Activated CD4-positive, CD25-positive, alpha-beta regulatory T cell (primary cell): ENCODE measurements at regions not wholly inside any gene's neighbourhood (a gene's known extent, or its start where the extent isn't known, plus 50 kb on each side); places are given as distances from the start of the nearest gene placed in this dataset.

Experiments used
- DNase-seq, 4 experiments: peaks; one replicate each; lab custom pipeline; 2025; lab: John Stamatoyannopoulos, UW

DNA sequence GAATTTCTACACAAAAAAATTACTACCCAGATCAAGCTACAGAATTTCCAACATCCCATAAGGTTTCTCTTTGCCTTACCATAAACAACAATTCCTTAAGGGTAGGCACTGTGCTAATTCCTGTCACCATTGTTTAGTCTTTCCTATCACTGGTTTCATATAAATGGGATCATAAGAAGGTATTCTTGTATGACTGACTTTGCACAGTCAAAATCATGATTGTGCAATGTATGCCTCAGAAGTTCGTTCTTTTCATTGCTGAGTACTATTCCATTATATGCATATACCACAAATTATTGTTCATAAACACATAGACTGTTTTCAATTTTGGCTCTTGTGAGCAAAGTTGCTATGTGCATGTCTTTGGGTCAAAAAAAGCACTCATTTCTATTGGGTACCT, 611.6 kb upstream of the CADM1 start:
- no peak for DNase-seq

DNA sequence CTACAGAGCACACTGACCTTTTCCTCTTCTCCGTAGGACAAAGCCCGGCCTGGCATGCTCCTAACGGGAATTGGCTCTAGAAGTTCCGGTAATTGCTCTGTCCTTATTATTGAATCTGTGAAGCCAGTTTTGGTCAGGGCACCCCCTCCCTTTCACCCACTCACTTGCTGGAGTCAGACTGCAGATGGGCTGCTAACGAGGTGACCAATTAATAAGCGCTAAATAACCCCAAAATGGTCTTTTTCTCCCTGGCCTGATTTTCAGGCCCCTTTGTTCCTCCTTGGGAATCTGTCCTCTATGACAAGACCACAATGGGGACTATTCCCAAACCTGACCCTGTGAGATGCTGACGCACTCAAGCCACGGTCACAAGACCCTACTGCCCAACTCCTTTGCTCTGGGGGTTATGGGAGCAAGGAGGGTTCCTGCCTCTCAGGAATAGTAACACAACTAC, 610.0 kb upstream of the CADM1 start:
- no peak for DNase-seq

DNA sequence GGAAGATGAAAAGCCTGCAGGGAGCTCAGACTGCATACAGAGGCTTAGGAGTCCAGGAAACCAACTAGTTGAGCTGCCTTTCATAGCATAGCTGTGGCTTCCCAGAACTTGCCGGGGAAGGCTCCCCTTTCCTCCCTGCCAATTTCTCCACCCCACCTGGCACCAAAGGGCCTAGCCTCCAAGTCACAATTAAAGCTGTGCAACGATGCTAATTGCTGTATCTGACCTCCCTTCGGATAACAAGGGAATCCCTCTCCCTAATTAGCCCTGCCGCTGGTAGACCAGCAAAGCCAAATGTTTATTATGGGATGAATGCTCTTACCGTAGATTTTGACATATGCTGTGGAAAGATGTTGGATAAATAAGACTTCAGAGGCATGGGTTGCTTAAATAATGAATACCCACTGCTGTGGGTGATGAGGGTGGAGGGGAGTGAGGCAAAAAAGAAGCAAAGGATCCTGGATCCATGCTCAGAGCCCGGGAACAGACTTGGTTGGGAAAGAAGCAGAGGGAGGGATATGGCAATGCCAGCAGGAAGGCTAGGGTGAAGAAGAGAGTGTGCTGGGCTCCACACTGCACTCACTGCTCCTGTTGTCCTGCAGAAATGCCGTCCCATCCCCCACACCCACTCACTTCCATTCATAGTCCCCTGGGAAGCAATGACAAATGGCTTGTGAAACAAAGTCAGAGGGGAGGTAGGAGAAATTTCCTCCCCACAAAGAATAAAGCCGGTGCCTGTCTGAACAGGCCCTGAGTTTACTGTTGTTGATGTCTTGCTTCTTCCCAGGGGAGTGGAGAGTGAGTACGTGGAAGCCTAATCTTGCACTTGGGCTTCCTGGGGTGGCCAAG, 608.1 kb upstream of the CADM1 start:
- no peak for DNase-seq

DNA sequence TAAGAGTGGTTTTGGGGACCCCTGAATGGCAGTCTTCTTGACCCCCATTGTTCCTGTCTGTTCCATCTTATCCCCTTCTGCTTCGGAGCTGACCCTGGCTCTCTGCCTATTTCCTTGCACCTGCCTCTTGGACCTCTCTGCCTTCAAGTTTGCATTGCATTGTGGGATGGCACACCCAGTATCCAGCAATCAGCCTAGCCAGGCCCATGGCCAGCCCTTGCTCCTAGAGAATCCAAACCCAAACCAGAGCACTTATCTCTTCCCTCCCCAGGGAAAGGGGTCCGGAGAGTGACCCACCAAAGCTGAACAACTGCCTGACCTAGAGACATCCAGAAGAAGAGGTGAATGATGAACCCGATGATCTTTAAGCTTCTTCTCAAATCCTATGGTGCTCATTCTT, 607.3 kb upstream of the CADM1 start:
- no peak for DNase-seq

DNA sequence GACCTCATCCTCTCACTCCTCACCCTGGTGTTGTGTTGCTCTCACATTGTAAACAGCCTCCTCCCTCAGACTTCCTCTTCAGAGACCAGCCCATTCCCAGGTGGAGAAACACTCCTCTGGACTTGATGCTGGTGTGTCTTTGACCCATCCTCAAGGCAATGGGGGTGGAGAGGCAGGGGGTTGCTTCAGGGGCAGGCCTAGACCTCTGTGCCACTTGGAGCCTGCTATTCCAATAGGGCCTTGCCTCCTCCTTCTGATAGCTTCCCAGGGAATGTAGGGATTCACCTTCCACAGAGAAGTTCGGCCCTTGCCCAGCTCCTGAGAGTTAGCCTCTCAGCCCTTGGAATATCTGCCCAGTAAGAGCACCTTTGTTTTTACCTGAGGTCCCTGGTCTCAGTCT, 606.6 kb upstream of the CADM1 start:
- no peak for DNase-seq

DNA sequence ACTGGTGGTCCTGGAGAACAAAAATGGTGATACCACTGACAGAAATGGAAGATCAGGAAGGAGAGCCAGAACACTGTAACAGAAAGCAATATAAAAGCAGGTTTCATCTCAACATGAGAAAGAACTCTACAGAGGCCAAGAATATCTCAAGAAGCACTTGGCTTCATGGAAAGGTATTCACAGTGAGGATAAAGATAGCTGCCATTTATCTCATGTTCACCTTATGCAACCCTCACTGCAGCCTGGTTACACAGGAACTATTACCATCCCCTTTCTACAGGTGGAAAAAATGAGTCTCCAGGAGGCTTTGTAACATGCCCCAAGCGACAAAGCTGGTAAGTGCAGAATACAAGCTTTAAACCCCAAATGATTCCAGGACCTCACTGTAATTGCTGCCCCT, 606.1 kb upstream of the CADM1 start:
- no peak for DNase-seq

DNA sequence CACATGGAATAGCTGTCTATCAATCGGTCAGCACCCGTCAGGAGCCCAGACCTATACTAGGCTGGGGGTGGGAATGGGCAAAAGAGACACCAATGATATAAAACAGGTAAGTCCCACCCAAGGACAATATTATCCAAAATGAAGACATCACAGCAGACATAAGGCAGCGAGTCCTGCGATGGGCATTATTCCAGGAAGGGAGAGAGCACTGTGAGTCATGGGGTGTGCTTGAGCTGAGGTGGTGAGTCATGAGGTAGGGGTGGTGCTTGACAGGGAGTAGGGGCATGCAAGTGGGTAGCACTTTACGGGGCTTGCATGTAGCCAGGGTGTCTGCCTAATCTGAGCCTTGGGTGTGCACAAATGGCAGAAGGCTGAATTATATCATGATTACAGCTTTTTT, 605.0 kb upstream of the CADM1 start:
- no peak for DNase-seq

DNA sequence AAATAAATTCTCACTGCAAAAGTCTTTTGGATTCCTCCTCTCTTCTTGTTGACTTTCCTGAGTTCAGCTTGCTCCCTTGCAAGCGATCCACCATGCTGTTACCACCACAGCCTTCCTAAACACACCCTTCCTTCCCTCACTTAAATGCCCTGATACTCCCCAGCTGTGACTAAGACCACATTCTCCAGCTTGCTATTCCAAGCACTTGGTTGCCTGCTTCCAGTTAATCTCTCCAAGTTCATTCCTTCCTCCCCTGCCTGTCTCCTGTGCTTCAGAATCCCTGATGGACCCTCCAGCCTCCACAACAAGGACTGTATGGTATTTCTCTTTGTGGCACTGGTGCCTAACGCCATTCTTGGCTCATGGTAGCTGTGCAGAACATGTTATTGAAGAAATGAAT, 603.9 kb upstream of the CADM1 start:
- DNase-seq, result no peak

DNA sequence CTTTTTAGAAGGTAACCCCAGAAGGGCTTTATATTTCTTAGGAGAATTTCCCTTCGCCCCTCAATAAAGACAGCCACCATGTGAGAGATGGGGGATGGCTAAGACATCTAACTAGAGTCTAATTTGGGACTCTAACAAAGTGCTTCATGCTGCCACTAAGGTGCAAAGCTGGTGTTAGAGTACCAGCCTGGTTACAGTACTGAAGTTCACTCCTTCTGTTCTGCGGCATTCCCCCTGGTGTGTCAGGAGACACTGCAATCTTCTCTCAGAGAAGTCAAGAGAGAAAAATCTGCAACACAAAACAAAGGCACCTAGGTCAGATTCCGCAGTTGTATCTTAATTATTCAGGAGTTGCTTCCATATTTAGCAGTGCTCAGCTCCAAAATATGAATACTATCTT, 603.0 kb upstream of the CADM1 start:
- DNase-seq, result no peak

DNA sequence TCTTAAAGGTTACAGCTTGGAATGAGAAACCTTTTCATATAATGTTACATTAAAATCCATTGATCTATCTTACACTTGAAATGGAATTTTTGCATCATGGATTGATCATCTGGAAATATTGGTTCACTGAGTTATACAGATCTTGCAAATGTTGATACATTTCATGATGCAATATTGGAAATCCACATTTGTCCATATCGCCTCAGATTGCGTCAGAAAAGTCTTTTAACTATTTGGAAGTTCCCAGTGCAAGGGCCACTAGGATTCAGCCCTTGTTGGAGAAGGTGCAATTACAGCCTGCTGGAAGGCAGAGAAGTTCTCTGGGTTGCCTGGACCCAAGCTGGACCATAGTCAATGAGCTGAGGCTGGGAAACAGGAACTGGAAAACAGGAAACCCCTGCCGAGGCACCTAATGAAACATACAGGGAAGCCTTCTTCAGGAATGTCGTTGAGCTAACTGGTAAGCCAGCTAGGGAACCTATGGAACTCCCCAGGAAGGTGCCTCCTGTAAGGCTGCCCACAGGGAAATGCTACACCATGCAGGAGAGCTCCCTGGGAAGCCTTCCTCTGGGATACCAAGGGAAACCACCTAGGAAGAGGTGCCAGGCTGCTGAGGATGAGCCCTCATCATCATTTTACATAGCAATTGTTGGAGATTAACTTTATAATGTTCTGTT, 600.4 kb upstream of the CADM1 start:
- DNase-seq, result no peak

DNA sequence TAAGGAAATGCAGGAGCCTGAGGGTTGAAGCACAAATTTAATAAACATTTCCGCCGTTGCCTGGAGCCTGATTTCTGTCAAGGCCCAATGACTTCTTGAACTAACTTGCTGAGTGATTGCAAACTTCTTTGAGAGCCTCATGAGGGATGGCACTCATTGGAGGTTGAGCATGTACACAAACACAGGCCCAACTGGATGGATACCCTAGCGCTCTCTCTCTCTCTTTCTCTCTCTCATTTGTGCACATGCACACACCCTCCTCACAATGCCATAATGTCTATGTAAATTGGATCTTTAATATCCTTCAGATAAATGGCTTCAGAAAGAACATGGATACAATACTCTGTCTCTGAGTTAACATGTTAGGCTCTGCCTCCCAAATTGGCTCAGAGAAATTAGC, 597.7 kb upstream of the CADM1 start:
- DNase-seq, result no peak

DNA sequence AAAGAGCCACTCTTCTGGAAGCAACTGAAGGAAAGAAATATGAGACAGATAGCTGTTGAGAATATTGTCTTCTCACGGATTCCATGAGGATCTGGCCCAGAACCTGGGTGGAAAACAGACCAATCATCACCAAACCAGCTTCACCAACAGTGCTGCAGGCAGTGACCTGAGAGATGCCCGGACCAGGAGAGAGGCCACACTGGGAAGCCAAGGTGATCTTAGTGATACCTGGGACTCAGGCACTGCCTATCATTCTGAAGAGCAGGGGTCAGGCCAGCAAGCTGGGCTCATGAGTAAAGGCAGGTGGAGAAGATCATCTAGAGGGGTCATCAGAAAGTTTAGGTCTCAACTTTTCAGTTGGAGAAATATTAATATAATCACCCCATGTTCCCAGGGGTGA, 595.8 kb upstream of the CADM1 start:
- DNase-seq, result no peak

DNA sequence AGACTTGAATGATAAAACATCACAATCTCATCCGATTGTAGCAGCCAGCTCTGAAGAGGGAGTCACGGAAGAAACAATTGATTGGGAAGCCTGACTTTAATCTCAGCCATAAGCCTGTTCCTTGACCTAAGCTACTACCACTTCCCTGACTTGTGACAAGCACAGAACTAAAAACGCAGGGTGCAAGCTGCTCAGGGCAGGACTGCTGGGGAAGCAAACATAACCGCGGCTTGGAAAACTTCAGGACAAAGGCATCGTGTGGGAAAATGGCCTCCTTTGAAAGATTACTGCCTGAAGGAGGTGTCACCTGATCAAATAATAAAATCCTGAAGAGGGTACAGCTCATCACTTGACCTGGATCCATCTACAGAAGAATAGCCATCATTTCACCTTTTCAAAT, 595.3 kb upstream of the CADM1 start:
- no peak for DNase-seq

DNA sequence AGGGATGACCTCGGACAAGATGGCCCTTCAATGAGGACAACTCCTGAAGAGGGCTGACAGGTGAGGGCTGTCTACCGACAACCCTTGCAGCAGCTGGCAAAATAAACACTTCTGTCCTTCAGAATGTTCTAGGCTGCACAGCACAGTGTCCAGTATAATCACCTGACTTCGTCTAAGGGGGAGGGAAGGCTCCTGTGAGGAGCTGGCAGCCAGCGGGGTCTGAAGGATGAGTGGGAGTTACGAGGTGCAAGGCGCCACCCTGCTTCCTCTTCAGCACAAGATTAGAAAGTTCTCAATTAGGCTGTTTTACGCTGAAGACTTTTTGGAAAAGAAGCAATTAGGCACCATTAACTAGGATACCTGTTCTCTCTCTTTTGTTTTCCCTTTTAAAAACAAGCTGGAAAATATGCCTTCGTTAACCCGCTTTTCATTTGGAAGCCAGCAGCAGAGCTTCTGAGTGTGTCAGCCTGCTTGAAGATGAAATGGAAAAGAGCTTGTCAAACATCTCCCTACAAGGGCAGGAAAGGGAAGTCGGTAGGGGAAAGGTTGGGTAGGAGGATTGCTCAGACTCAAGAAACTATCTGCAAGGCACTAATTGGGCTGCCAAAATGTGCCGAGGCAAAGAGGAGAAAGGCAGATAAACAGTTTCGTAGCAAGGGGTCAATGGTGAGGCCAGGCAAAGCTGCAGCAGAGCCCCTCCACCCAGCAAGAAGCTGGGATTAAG, 592.2 kb upstream of the CADM1 start:
- no peak for DNase-seq

DNA sequence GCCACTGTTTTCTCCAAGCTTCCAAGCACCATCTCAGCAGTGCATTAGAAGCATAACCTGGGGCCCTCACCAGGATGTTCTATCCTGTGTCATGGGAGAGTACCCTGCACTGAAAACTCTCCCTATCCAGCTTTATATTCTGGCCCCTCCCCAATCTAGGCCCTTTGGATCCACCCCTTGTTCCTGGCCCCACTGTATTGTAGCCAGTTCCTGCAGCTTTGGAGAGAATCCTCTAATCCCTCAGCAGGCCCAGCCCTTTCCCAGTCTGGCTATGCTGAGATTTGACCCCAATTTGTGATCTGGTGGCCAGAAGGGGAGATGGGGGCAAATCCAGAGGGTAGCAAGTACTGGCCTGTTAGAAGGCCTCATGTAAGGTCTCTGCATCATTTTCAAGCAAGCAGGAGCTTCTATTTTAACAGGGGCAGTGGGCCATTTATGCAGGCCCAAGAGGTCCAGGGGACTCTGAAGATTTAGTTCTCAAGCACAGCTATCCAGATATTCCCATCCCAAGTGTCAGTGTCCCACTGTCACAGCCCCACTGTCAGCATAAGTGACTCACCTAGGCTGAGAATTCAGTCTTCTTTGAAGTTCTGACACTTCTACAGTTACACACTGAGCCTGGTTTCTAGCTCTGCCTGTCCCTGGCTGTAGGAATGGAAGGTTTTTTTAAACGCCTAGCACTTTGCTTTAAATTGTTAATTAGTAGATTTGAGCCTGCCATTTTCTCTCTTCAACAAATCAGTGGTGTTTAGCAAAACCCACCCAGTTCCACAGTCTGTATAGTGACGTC, 589.5 kb upstream of the CADM1 start:
- no peak for DNase-seq

DNA sequence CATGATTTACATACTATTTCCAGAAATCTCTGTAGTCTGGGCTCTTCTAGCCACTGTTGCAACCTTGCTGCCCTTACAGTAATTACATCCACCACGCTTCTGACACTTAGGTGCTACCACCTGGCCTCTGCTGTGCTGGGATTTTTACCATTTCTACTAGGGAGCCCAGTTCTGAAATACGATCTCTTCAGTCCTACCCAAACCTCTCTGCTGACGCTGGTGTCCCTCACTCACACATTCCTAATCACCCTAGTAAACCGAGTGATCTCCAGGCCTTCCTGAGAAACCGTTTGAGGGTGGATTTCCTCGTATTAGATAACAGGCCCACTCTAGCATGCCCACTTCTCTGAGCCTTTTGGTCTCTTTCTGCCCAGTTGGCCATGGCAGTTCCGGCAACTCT, 588.9 kb upstream of the CADM1 start:
- no peak for DNase-seq

DNA sequence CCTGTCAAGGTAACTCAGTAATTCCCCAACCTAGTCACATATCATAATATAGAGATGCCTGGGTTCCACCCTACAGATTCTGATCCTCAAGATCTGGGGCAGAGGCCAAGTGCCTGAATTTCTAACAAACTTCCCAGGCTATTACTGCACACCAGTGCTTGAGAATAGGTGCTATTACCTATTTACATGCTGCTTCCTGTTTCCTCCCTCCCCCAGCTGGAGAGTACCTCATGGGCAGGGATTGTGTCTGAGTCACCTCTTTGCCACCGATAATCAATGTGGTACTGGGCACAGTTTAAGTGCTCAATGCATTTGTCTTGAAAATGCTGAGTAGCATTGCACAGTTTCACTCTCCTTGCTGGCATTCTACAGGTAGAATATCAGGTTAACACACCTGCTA, 582.2 kb upstream of the CADM1 start:
- no peak for DNase-seq

DNA sequence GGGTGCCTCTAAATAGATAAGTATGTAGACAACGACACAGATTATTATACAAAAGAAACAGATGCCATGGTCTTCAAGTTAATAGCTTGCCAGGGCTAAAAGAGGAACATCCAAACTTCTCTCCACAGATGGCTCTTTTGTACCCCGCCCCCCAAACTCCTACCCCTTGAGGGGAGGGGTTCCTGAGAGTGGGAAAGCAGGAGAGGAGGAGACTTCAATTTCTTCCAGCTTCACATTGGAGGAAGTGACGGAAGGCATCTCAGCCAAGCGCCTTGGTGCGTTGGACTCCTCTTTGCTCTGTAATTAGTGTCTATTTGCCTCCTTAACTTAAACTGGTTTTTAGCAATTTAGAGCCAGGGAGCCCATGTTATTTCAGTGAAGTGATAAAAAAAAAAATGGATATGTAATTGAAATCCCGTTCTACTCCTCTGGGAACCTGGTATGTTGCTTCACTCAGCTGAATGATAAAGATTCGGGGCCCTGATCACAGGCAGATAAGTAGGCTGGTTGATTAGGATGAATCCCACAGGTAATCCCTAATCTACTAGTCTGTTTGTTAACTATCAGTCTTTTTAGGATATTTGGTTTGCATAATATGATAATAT, 580.9 kb upstream of the CADM1 start:
- DNase-seq, result no peak

DNA sequence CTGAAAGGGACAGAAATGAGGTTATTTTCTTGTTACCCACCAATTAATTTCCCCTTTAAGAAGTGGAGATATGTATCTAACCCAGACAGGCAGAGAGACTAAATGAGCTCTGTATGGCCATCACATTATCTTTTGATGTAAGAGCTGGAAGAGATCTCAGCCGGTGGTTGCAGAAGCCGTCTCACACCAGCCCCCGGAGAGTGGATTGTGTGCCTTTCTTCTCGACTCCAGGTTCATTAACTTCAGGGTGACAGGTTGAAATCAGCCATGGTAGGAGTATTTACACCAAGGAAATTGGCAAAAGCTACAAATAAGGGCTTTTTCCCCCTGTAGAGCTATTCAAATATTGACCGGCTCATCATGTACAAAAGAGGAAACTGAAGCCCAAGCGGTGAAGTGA, 580.3 kb upstream of the CADM1 start:
- no peak for DNase-seq

DNA sequence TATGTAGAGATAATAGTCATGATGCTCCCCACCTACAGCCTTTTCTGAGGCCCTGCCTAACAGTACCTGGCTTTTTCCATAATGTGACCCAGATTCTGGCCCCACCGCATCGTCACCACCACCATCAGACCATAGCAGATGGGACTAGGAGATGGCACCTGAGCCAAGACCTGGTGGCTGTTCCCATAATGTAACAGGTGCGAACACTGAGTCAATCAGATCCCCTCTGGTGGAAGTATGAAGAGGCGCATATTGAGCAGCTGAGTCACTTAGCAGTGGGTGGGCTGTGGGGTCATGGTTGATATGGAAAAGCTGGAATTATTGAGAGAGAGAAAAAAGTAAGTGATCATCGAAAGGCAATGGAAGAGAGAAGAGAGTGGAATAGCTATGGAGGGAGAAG, 578.0 kb upstream of the CADM1 start:
- DNase-seq, result no peak

DNA sequence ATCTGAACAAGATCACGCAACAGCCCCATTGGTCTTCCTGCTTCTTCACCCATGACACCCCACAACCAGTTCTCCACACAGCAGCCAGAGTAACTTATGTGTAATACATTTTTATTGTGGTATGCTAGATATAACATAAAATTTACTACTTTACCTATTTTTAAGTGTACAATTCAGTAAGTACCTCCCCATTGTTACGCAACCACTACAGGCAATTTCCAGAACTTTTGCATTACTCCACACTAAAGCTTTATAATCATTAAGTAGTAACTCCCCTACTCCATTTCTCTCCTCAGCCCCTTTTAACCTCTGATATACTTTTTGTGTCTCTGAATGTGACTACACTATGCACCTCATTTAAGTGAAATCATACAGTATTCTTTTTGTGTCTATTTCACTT, 575.4 kb upstream of the CADM1 start:
- no peak for DNase-seq

DNA sequence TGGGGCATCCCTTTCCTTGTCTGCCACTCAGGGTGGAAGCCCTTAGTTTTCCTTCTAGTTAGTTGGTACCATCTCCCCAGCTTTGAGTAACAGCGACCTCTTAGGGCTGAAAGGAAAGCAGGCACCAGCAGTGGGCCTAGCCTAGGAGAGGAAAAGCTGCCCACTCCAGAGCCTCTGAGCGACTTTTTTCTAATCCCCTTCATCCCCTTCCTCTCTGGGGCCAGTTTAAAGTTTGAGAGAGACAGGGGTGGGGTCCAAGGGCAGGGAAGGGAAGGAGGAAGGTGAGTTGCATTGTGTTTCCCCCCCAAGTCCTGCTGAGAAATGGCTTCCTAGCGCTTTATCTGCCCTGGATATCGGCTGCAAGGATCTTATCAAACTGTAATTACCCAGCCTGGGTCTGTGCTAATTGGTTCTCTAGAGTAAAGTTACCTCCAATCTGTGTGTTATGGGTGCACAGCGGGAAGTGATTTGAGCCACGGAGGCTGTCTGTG, 573.9 kb upstream of the CADM1 start:
- no peak for DNase-seq
